GM21367 (cell line): ENCODE measurements at regions not wholly inside any gene's neighbourhood (a gene's known extent, or its start where the extent isn't known, plus 50 kb on each side); places are given as distances from the start of the nearest gene placed in this dataset.

ENCODE experiments used
- ATAC-seq: cut with Tn5 transposase; IDR thresholded peaks from one replicate; pipeline ENCODE4 v1.9.1; 2021; ENCODE audit not compliant: unreplicated experiment

DNA sequence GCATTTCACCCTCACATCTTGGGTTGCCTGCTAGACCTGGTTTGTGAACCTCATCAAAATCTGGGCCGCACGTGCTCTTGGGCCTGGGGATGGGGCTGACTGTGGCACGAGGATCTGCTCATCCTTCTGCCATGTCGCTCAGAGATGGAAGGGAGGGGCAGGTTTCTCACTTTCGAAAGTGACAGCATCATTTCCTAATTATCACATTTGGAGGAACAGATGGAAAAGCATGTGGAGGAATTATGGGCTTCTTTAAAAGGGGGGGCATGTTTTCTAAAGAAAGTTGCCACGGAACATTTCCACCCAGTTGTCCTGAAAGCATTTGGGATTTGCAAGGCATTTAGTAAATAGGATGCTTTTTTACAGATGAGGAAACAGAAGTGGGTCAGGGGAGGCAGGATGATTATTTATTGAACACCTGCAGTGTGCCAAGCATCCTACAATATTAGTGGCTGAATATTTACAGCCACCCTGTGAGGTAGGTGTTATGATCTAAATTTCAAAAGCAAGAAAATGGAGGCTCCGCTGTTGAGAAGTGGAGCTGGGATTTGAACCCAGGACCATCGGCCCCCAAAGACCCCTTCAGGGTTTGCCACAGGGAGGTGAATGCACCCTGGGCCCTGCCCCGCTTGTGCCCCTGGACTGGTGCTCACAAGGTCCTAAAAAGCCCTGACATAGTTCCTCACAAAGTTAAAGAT is 104.2 kb upstream of the MYCN start:
- no peak for ATAC-seq

DNA sequence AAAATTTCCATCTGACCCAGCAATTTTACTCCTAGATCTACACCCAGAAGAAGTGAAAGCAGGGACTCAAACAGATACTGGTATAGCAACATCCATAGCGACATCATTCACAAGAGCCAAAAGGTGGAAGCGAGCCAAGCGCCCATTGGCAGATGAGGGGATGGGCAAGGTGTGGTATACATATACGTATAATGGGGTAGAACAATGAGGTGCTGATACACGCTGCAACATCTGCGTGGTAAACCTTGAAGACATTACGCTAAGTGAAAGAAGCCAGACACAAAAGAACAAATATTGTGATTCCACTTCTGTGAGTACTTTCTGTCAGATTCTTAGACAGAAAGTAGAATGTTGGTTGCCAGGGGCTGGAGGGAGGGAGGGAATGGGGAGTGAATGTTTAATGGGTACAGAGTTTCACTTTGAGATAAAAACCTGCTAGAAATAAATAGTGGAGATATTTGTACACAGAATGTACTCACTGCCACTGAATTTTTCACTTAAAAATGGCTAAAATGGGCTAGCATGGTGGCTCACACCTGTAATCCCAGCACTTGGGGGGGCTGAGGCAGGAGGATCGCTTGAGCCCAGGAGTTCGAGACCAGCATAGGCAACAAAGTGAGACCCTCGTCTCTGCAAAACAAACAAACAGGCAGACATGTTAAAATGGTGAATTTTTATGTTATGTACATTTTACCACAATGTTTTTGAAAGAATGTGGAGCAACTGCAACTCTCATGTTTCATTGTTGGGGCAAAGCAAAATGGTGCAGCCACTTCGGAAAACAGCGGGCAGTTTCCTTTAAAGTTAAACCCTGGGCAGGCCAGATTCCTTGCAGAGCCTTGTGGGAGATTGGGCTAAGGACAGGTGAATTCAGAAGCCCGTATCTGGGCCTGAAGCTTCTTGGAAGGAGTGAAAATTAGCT is 103.4 kb upstream of the MYCN start:
- no peak for ATAC-seq

DNA sequence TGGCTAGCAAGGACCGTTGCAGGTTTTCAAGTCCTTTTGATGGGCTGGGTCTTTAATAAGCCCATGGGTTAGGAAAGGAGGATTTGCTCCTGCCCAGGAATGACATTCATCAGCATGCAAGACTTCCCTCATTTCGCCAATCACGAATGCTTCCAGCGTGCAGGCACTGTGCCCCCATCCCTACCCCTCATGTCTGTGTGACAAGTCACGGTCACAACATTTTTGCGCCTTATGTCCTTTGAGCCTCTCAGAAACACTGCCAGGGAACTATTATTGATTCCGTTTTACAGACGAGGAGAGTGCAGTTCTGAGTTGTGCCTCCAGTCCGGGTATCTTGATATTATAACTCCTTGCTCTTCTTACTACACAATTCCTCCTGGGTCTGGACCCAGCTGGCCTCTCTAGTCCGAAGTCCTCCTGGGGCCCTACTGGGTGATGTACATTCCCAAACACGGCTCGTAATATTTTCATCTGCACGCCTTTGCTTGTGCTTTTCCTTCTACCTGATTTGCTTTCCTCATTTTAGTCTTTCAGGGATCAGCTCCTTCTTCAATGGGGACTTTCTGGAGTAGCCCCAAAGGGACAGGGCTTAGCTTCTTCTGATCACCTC is 101.8 kb upstream of the MYCN start:
- ATAC-seq = no peak

DNA sequence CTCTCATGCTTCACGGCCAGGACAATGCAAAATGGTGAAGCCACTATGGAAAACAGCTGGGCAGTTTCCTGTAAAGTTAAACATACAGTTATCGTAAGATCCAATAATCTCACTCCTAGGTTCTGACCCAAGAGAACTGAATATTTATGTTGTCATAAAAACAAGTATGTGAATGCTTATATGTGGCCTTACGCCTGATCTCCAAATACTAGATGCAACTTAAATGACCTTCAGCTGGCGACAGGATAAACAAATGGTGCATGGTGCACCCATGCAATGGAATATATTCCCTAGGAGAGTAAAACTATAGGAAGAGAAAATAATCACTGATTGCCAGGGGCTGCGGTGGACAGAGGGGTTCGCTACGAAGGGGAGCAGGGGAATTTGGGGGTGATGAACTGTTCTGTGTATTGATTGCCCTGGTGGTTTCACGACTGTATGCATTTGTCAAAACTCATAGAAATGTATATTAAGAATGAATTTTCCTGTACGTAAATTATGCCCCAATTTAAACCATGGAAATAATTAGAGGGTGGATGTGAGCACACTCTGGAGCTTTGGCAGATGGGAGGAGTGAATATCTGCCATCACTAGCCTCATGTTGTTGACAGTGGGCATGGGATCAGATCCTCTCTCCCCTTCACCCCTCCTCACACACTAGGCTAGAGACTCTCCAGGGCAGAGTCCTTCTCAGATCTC is 100.8 kb upstream of the MYCN start:
- ATAC-seq = no peak

DNA sequence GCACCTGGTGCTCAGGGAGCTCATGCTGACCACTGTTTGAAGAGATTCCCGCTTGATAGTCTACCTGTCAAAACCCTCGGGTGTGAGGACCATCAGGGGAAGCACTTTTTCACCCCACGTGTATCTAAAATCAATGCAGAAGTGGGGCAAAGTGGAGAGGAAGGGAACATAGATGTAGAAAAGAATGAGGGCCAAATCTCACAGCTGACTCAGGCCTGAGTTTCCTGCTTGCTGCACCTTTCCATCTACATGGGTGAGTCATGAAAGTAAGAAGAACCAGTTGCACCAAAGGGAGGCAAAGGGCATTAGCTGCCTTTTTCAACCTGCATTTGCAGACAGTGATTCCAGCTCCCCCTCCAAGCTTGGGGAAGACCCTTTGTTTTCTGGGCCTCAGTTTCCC is 100.2 kb upstream of the MYCN start:
- no peak for ATAC-seq

DNA sequence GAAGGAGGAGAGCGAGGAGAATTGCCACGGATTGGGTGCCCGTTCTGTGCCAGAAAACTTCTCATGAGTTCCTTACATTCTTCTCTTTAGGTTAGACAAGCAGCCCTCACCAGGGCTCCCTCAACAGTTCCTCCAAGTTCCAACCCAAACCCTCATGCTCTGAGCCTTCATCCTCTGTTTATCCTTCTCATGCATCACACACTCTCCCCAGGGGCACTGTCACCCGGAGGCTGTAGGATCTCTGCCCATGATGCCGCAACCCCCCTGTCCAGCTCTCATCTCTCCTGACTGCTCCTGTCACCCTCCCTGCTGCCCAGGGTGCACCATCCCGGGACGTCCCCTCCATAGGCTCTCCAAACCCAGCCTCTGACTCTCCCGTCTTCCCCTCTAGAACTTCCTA is 99.4 kb upstream of the MYCN start:
- no peak for ATAC-seq

DNA sequence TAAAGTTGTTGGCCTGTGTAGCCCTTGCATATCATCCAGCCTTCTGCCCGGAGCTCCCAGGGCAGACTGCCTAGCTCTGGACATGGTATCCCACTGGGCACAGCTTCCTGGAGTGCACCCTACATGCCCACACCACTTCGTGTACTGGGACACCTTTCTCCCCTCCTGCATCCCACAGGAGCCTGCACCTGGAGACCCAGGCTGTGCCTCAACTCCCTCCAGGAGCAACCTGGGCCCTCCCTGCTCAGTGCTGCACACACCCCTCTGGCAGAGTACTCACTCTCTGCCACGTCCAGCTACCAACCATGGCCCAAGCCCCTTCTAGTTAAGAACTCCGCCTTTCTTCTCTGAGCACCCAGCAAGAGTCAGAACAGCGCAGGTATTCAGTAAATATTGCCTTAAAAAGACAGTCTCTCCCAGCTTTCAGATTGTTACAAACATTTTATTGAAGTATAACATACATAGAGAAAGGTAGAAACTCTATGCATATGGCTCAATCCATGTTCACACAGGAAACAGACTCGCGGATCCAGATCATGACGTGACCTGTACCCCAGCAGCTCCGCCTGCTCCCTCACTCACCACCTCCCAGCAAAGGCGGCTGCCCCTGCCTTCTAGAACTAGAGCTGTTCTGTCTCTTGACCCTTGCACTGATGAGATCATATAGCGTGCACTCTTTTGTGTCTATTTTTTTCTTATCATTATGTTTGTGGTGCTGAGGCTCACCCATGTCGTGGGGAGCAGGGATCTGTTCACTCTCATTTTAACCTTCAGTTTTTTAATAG is 98.4 kb upstream of the MYCN start:
- ATAC-seq = no peak

DNA sequence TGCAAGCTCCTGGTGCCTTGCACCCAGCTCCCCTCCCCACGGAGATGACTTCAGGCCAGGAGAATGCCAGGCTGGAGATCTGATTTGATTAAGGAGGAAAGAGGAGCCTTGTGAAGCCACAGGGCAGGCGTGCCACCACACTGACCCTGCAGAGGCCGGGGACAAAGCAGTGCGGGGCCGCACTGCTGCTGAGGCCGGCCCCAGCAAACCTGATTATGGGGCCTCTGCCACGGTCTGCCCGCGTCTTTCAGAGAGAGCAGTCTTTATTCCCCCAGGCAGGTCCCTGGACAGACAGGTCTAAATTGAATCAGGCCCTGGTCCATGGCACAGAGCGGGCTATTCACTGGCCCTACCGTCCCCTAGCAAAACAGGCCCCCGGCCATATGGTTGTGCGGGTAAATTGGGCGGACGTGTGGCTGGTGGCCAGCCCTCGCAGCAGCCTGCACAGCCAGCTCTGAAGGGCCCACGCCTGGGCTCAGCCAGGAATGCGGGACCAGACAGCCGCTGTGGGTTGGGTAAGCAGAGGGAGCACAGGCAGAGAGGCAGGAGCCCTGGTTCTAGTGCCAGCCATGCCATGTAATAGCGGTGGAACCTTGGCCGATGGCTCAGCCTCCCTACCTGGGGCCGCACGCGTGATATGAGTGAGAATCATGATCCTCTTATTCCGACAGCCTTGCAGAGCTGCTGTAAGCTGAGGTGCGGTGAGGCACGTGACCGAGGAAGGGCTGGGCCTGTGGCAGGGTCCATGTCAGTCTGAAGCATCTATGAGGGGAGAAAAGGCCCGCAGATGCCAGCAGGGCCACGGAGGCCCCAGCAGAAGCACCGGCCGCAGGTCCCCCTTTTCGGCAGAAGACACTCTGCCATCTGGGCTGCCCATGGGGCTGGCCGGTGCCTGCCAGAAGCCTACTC is 97.3 kb upstream of the MYCN start:
- ATAC-seq = no peak

DNA sequence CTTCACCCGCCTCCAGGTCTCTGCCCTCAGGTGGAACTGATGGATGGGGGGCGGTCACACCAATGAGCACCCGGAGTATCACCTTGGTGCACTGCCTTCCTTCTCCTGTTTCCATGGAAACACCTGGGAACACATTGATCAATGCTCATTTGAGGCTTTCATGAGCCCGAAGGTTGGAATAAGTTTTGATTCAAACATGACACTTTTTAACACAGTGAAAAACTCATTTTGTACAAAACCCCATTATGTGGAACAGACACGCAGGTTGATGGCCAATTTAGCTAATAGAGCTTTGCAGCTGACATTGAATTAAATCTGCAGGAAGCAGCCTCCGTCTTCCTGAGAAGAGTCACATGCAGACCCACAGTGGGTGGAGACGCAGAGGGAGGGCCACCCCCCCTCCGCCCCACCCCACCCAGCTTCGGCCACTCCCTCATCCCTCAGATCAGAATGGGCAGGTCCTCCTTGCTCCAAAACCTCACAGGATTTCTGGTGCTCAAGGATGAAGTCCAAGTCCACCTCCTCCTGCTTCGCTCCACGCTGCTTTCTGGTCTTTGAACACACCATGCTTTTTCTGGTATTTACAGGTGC is 96.0 kb upstream of the MYCN start:
- no peak for ATAC-seq

DNA sequence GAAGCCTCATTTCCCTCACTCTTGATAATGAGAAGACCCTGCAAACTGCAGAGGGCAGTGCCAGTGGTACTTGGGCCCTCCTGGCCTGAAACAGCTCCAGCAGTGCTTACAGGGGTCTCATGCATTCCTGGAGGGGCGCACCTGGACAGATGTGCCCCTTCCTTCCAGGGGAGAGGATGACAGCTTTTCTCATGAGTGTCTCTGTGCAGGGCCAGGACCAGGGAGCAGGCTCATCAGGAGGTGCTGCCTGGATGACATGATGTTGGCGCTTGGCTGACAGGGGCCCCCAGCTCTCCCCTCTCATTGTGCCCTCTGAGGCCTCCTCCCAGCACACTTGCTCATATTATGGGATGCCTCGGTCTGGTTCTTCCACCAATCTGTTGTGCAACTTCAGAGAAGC is 95.1 kb upstream of the MYCN start:
- ATAC-seq = no peak

DNA sequence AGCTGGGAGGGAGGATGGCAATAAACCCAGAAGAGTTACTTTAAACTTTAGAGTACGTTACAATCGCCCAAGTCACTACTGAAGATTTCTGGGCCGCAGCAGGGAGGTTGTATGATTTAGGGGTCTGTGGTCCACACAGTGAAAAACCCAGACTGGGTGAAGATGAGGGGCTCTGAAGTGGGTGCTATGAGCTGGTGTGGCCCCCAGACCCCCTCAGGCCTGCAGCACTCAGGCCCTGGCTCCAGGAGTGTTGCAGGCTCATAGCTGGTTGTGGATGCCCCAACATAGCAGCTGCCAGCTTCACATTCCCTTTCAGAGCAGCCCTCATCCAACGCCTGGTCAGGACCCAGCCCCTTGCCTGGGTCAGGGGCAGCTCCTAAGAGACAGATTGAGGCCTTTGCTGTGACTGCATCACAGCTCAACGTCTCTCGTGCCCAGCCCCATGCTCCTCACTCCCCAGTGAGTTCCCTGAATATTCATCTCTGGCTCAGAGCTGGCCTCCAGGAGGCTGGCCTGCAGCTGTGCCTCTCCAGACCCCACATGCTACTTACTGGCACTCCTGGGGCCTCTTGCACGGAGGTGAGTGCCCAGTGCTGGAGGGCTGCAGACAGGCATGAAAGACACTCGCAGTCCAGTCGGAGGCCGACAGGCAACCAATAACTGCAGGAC is 94.5 kb upstream of the MYCN start:
- ATAC-seq = no peak

DNA sequence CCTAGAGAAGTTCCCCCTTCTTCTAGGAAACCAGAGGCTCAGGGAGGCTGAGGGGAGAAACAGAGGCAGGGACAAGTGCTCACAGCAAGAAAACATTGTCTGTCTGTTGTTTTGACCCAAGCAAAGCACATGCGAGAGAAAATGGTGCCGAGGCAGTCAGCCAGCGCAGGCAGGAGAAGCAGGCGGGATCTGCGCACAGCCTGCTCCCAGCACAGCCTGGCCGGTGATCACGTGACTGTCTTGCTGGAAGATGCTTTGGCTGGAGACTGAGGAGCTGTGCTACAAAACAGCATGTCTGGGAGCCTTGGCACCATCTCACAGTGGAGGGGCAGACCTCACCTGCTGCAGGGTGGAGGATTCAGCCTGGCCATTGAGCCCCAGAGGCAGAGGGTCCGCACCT is 93.7 kb upstream of the MYCN start:
- no peak for ATAC-seq

DNA sequence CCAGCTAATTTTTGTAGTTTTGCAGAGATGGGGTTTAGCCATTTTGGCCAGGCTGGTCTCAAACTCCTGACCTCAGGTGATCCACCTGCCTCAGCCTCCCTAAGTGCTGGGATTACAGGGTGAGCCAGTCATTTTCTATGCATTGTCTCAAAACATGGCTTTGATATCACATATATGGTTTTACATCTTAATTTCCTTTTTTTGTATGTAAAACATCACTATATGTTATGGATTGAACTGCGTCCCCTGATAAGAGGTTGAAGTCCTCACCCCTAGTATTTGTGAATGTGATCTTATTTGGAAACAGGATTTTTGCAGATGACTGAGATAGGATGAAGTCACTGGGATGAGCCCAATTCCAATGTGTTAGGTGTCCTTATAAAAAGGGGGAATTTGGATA is 89.8 kb upstream of the MYCN start:
- ATAC-seq = no peak

DNA sequence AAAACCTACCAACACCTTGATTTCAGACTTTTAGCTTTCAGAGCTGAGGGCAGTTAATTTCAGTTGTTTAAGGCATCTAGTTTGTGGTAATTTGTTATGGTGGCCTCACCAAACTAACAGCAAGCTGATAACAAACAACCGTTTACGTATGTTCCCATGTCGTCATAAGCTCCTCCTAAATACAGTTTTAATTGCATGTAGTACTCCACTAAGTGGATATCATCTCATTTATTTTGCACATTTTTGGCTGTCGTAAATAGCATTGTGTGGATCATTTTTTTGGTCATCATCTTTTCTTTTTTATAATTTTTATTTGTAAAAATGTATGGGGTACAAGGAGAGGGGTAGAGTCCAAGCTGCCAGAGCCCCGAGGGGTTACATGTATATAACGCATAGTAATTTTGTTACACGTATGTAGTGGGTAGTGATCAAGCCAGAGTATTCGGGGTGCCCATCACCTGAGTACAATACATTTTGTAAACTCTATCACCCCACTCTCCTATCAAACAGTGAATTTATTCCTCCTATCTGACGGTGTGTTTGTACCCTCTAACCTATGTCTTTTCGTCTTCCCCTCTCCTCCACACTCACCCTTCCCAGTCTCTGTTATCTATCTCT is 89.2 kb upstream of the MYCN start:
- ATAC-seq = no peak

DNA sequence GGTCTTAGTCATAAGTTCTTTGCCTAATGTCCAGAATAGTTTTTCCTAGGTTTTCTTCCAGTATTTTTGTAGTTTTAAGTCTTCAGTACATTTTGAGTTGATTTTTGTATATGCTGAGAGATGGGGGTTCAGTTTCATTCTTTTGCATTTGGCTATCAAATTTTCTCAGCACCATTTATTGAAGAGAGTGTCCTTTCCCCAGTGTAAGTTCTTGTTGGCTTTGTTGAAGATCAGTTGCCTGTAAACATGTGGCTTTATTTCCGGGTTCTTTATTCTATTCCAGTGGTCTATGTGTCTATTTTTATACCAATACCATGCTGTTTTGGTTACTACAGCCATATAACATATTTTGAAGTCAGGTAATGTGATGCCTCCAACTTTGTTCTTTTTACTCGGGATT is 87.5 kb upstream of the MYCN start:
- ATAC-seq = no peak

DNA sequence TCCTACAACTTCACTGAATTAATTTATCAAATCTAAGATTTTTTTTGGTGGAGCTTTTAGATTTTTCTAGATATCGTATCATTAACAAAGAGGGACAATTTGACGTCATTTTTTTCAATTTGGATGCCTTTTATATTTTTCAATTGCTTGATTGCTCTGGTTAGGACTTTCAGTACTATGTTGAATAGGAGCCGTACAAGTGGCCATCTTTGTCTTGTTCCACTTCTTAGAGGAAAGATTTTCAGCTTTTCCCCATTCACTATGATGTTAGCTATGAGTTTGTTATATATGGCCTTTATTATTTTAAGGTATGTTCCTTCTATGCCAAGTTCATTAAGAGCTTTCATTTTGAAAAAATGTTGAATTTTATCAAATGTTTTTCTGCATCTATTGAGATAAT is 86.4 kb upstream of the MYCN start:
- ATAC-seq = no peak

DNA sequence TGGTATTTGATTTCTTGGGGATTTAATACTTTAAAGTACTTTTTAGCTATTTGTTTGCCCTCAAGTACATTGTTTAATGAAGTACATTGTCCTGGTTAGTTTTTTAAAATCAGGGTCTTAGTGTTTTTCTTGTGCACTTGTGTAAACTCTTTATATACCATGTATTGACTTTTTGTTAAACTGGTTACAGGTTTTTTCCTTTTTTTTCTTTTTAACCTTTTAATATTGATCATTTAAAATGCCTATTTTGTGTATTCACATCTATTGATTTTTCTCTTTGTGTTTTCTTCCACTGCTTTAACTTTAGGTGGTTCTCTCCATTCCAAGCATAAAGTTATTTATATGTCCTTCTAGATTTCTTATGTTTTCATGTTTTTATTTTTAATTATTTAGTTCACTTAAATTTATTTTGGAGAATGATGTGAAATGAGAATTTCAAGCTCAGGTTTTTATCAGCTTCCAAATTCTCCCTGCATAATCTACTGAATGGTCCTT is 84.5 kb upstream of the MYCN start:
- no peak for ATAC-seq

DNA sequence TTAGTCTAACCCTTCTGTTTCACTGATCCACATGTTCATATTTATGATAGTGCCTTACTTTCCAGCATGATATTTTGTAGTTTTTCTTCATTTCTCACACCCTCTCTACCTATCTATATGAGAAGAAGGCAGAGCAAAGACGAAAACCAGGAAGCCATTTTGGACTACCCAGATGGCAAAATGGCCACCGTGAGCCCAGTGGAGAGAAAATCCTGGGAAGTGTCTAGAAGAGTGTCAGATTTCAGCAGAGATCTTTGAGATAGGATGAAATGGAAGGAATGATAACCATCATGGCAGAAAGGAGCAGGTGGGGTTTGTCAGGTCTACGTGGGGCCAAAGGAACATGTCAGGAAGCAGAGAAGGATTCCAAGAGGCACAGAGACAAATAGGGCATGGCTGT is 84.0 kb upstream of the MYCN start:
- no peak for ATAC-seq
